ENCODE measurements at regions not wholly inside any gene's neighbourhood (a gene's known extent, or its start where the extent isn't known, plus 50 kb on each side); places are given as distances from the start of the nearest gene placed in this dataset.

GRCh38 chr1:38291336-38291735 is 244.7 kb upstream of the POU3F1 start:
- 45 to 55% (median 49%) methylated on average over 3 of the region's 3 CpGs for WGBS, 5 donors

GRCh38 chr1:38289034-38289433 is 242.4 kb upstream of the POU3F1 start:
- DNase-seq = no peak
- Histone ChIP-seq H3K9me3 (no peaks in the 10 kb centered on the region), H3K36me3 (no peaks in the 10 kb centered on the region), H3K4me3 (no peak overlapping the region), H3K4me1 (peaks cover 0 to 33% (median 20%) of the 10 kb centered on the region in 6 donors), H3K27ac (no peak overlapping the region), H3K27me3 (replicated peaks in 1 of 7) (peaks cover 0 to 53% (median 3%) of the 10 kb centered on the region in 7 donors)
- 74 to 100% (median 87%) methylated on average over 1 of the region's 1 CpG for WGBS, 5 donors
- TF ChIP-seq POLR2AphosphoS5 (IDR thresholded peaks at IDR 0.05) (no peak), CTCF (IDR thresholded peaks at IDR 0.05 in 8 of 11, conservative IDR thresholded peaks at IDR 0.05 in 3 of 11) (no peak), POLR2A (IDR thresholded peaks at IDR 0.05) (no peak)
- intact Hi-C loops (cut with DNase I; ENCODE audit: low total_unique reads) = no loop called here

More at GRCh38 chr1:38291336-38291735, 244.7 kb upstream of the POU3F1 start:
- no peak overlapping the region for H3K4me3 ChIP-seq
- peaks cover 0 to 39% (median 3%) of the 10 kb centered on the region in 7 donors for H3K27me3 ChIP-seq (replicated peaks in 1 of 7)
- intact Hi-C loops (cut with DNase I; ENCODE audit: low total_unique reads) = no loop called here
- no peak overlapping the region for H3K27ac ChIP-seq
- no peak for DNase-seq
- TF ChIP-seq POLR2AphosphoS5 (IDR thresholded peaks at IDR 0.05) (no peak), POLR2A (IDR thresholded peaks at IDR 0.05) (no peak), CTCF (IDR thresholded peaks at IDR 0.05 in 8 of 11, conservative IDR thresholded peaks at IDR 0.05 in 3 of 11) (no peak)
- no peaks in the 10 kb centered on the region for H3K9me3 ChIP-seq
- H3K4me1 ChIP-seq = peaks cover 0 to 30% (median 17%) of the 10 kb centered on the region in 6 donors
- no peaks in the 10 kb centered on the region for H3K36me3 ChIP-seq

GRCh38 chr1:38287547-38287946 is 241.0 kb upstream of the POU3F1 start:
- no peak overlapping the region for H3K27ac ChIP-seq
- no peak overlapping the region for H3K4me3 ChIP-seq
- 28 to 55% (median 44%) methylated on average over 3 of the region's 3 CpGs for WGBS, 5 donors
- H3K4me1 ChIP-seq = peaks cover 0 to 33% (median 19%) of the 10 kb centered on the region in 6 donors
- no peaks in the 10 kb centered on the region for H3K36me3 ChIP-seq
- TF ChIP-seq POLR2AphosphoS5 (IDR thresholded peaks at IDR 0.05) = no peak
- TF ChIP-seq POLR2A (IDR thresholded peaks at IDR 0.05) = no peak
- no peak for TF ChIP-seq CTCF (IDR thresholded peaks at IDR 0.05 in 8 of 11, conservative IDR thresholded peaks at IDR 0.05 in 3 of 11)
- no peak for DNase-seq
- H3K9me3 ChIP-seq = no peaks in the 10 kb centered on the region
- H3K27me3 ChIP-seq (replicated peaks in 1 of 7) = peaks cover 0 to 47% (median under 1%) of the 10 kb centered on the region in 7 donors
- intact Hi-C loops (cut with DNase I; ENCODE audit: low total_unique reads) = no loop called here

GRCh38 chr1:38287036-38287435 is 240.4 kb upstream of the POU3F1 start:
- WGBS, 5 donors = 89 to 93% (median 93%) methylated on average over 2 of the region's 2 CpGs
- peaks cover 0 to 47% (median 0%) of the 10 kb centered on the region in 7 donors for H3K27me3 ChIP-seq (replicated peaks in 1 of 7)
- intact Hi-C loops (cut with DNase I; ENCODE audit: low total_unique reads) = no loop called here
- H3K27ac ChIP-seq = no peak overlapping the region
- peaks cover 0 to 28% (median 14%) of the 10 kb centered on the region in 6 donors for H3K4me1 ChIP-seq
- TF ChIP-seq CTCF (IDR thresholded peaks at IDR 0.05 in 8 of 11, conservative IDR thresholded peaks at IDR 0.05 in 3 of 11) (no peak), POLR2AphosphoS5 (IDR thresholded peaks at IDR 0.05) (no peak), POLR2A (IDR thresholded peaks at IDR 0.05) (no peak)
- no peak overlapping the region for H3K4me3 ChIP-seq
- no peak for DNase-seq
- no peaks in the 10 kb centered on the region for H3K9me3 ChIP-seq
- no peaks in the 10 kb centered on the region for H3K36me3 ChIP-seq

All from spleen (tissue), 11 donors.